NT2/D1 (cell line): ENCODE measurements at regions not wholly inside any gene's neighbourhood (a gene's known extent, or its start where the extent isn't known, plus 50 kb on each side); places are given as distances from the start of the nearest gene placed in this dataset.
"Not testable (repeated sequence)": the region's sequence is repeated elsewhere in the genome, so short reads cannot be mapped to it uniquely, and the experiment has no call there.

ENCODE experiments used
- SUZ12 ChIP-seq: IDR thresholded peaks from 2 replicates; pipeline ENCODE4 v1.6.1; 2011; ENCODE audit not compliant: insufficient read length, insufficient read depth; ENCODE audit errors: extremely low read depth
- YY1 ChIP-seq: IDR thresholded peaks from 2 replicates; pipeline ENCODE4 v1.6.1; 2011; ENCODE audit not compliant: insufficient read length, insufficient read depth
- ZNF274 ChIP-seq: IDR thresholded peaks from 2 replicates; pipeline ENCODE4 v1.6.1; 2011; ENCODE audit warnings: mild to moderate bottlenecking, low read depth, low read length

DNA sequence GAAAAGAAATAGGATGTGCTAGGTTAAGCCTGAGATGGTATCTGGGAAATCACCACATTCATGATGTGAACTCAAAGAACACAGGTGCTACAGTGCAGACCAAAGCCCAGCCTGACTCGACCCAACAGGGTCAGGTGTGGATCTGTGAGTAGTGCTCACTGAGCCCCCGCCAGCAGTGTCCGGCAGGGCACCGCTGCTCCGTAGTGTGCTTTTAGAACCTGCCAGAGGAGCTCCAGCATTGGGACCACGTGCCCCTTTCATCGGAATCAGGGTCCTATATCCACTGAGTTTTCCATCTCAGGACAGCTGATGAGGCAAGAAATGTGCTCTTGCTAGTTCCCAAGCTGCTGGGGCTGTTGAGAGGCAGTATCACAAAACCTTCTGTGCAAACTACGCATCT lies 74.4 kb downstream of the NBPF8 start:
- not testable (repeated sequence) for TF ChIP-seq ZNF274, YY1, SUZ12
